ENCODE measurements at regions not wholly inside any gene's neighbourhood (a gene's known extent, or its start where the extent isn't known, plus 50 kb on each side); places are given as distances from the start of the nearest gene placed in this dataset.

- no peak for TF ChIP-seq TCF7L2 (IDR thresholded peaks at IDR 0.05; ENCODE audit: borderline replicate concordance, low read depth, low read length)
- no peak for TF ChIP-seq CTCF (tag by site-specific recombination; IDR thresholded peaks at IDR 0.05)
- TF ChIP-seq ZNF324 (tag by site-specific recombination; IDR thresholded peaks at IDR 0.05), result no peak
Observed at GRCh38 chr2:223000872-223001796, 50.9 kb upstream of the KCNE4 start.

Data from HEK293 (cell line).